GM12864 (cell line): ENCODE measurements at regions not wholly inside any gene's neighbourhood (a gene's known extent, or its start where the extent isn't known, plus 50 kb on each side); places are given as distances from the start of the nearest gene placed in this dataset.

Source experiments
- DNase-seq: peaks from one replicate; pipeline ENCODE4 v3.0.0-alpha.2; 2011; ENCODE audit warnings: low read depth
- H3K4me3 ChIP-seq: 2 replicates; pipeline ENCODE4 v1.5.1; 2011; ENCODE audit warnings: mild to moderate bottlenecking, low read depth, low read length, control low read depth
- CTCF ChIP-seq: IDR thresholded peaks from 2 replicates; pipeline ENCODE4 v1.5.1; 2011; ENCODE audit warnings: low read depth, mild to moderate bottlenecking, moderate library complexity, low read length, control low read depth, inconsistent platforms; ENCODE audit errors: missing control alignments

DNA sequence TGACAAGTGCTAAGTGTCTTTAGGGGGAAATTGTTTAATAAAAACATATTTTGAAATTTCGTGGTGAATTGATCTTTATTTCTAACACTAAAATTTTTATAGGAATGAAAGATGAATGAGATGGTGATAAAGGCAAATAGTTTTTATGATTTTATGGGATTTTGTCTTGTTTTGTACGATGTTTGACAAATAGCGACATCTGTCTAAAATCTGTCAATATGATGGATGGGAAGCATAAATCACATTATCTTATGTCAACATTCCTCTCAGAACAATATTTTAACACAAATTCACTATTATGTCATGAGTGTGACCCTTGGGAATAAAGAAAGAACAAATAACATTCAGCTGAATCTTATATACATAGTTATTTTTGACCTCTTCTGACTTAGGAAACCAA, 852.0 kb upstream of the CDH6 start:
- no peak for TF ChIP-seq CTCF
- H3K4me3 ChIP-seq: no peak overlapping the region
- no peak for DNase-seq

DNA sequence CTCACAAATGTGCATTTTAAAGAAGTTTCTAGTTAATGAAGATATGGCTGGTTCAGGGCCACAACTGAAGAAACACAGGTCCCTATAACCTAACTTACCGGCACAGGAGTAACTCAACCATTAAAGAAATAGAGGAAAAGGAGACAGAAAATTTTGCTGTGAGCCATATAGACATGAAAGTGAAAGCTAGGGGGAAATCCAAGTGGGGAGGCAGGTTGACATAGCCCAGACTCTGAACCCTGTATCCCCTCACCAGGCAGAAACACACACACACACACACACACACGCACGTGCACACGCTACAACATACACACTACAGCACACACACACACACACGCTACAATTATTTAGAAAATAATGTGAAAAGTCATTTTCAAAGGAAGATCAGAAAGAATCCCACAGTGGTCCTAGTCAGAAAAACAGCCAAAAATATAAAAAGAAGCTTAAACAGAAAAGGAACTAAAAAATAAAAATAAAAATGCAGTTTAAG, 856.4 kb upstream of the CDH6 start:
- no peak for DNase-seq
- TF ChIP-seq CTCF: no peak
- no peak overlapping the region for H3K4me3 ChIP-seq

DNA sequence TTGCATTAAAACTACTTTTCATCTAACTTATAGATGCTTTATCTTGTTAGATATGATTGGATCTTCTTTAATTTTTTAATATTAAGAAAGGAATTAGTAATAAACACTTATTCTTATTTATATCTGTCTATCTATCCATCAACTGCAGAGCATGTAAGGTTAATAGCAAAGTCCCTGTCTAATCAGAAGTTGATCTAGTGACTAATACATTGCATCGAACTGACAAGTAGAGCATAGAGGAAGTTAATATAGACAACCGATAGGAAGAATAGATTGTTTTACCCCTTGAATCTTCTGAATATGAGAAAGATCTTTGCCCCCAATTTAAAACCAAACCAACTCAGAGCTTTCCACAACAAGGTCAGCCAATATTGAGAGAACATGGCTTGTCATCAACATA, 862.0 kb upstream of the CDH6 start:
- DNase-seq: no peak
- TF ChIP-seq CTCF: no peak
- H3K4me3 ChIP-seq: no peak overlapping the region

DNA sequence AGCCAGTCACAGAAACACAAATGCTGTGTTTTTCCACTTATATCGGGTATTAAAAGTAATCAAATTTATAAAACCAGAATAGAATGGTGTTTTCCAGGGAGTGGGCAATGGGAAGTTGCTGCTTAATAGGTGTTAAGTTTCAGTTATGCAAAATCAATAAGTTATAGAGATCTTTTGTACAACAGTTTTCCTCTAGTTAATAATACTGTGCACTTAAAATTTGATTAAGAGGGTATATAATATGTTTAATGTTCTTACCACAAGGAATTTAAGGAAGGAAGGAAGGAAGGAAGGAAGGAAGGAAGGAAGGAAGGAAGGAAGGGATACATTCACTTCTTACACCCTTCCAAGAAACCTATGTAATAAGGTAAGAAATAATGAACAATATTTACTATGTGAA, 867.7 kb upstream of the CDH6 start:
- no peak overlapping the region for H3K4me3 ChIP-seq
- no peak for DNase-seq
- no peak for TF ChIP-seq CTCF

GRCh38 chr5:30324083-30324482, 869.4 kb upstream of the CDH6 start:
- DNase-seq: no peak
- TF ChIP-seq CTCF: no peak
- no peak overlapping the region for H3K4me3 ChIP-seq

GRCh38 chr5:30287890-30288289, 905.6 kb upstream of the CDH6 start:
- no peak overlapping the region for H3K4me3 ChIP-seq
- no peak for DNase-seq
- no peak for TF ChIP-seq CTCF

- H3K4me3 ChIP-seq: no peak overlapping the region
- DNase-seq: no peak
- TF ChIP-seq CTCF: no peak
Observed at GRCh38 chr5:30279237-30279636, 914.2 kb upstream of the CDH6 start.
